ENCODE measurements at regions not wholly inside any gene's neighbourhood (a gene's known extent, or its start where the extent isn't known, plus 50 kb on each side); places are given as distances from the start of the nearest gene placed in this dataset.
"Not testable (repeated sequence)": the region's sequence is repeated elsewhere in the genome, so short reads cannot be mapped to it uniquely, and the experiment has no call there.

DNA sequence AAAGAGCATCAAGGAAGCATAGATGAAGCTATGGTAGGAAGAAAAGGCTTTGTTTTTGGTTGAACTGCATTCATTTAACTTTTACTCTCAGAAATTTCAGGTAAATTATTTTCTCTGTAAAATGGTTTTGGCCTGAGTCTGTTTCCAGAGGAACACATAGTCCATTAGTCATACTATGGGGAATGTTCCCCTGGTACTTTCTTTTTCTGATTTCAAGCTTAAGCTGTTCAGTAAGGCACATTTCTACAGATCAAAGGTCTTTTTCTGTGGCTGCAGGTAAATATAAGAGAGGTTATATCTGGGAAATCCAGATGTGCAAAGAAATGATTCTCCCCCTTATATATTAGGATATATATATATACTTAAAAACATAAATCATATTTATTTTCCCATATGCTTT, 1744.4 kb upstream of the ADGRL3 start:
- intact Hi-C loops (cut with micrococcal nuclease): no loop called here
- no peaks in the 10 kb centered on the region for H3K4me1 ChIP-seq
- H3K27ac ChIP-seq (replicated peaks): no peak overlapping the region
- no peaks in the 10 kb centered on the region for H3K9me3 ChIP-seq (replicated peaks)
- no peak for DNase-seq
- H3K36me3 ChIP-seq: no peaks in the 10 kb centered on the region
- TF ChIP-seq, protein P1, sequence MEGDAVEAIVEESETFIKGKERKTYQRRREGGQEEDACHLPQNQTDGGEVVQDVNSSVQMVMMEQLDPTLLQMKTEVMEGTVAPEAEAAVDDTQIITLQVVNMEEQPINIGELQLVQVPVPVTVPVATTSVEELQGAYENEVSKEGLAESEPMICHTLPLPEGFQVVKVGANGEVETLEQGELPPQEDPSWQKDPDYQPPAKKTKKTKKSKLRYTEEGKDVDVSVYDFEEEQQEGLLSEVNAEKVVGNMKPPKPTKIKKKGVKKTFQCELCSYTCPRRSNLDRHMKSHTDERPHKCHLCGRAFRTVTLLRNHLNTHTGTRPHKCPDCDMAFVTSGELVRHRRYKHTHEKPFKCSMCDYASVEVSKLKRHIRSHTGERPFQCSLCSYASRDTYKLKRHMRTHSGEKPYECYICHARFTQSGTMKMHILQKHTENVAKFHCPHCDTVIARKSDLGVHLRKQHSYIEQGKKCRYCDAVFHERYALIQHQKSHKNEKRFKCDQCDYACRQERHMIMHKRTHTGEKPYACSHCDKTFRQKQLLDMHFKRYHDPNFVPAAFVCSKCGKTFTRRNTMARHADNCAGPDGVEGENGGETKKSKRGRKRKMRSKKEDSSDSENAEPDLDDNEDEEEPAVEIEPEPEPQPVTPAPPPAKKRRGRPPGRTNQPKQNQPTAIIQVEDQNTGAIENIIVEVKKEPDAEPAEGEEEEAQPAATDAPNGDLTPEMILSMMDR (IDR thresholded peaks at IDR 0.05; ENCODE audit: borderline replicate concordance): no peak
- H3K4me3 ChIP-seq: no peak overlapping the region
- no peaks in the 10 kb centered on the region for H3K27me3 ChIP-seq (ENCODE audit: low read depth)

DNA sequence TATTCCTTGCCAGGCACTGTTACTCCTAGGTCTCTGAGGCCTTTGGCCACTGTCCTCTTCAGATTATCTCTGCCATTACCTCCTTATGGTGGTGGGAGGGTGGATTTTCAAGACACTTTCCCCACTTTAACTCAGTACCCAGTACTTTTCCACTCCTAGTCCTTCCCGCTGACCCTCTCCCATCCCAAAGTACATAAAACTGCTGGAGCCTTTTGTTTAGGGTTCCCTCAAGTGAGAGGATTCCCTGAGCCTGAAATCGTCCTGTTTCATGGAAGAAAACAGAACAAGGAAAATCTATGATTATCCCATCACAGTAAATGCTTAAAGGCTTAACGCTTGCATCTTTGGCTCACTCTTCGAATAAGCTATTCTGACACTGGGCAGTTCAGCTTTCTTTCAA, 1742.5 kb upstream of the ADGRL3 start:
- no peak overlapping the region for H3K4me3 ChIP-seq
- no peak for DNase-seq
- no peaks in the 10 kb centered on the region for H3K9me3 ChIP-seq (replicated peaks)
- H3K27ac ChIP-seq (replicated peaks): no peak overlapping the region
- H3K27me3 ChIP-seq (ENCODE audit: low read depth): no peaks in the 10 kb centered on the region
- H3K36me3 ChIP-seq: no peaks in the 10 kb centered on the region
- intact Hi-C loops (cut with micrococcal nuclease): no loop called here
- TF ChIP-seq, protein P1 (IDR thresholded peaks at IDR 0.05; ENCODE audit: borderline replicate concordance): no peak
- H3K4me1 ChIP-seq: no peaks in the 10 kb centered on the region

DNA sequence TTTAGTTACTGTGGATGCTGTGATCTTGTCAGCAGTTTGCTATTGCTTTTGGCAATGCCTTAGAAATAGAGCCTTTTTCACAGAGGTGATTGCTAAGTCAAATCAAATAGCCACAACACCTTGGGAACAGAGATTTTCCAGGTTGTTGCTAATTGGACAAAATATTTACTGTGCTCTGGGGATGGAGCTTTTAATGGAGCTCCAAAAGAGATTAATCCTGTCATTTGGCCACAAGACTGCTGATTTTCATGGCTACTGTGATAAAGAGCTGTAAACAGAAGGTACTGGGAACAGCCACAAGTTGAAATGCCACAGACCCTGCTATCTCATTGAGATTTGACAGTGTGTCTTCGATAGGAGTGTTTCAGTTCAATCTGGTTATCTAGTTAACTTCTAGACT, 1715.2 kb upstream of the ADGRL3 start:
- Histone ChIP-seq H3K36me3 (no peaks in the 10 kb centered on the region), H3K4me1 (no peaks in the 10 kb centered on the region), H3K4me3 (no peak overlapping the region), H3K27ac (replicated peaks) (no peak overlapping the region), H3K9me3 (replicated peaks) (peaks cover 50% of the 10 kb centered on the region), H3K27me3 (ENCODE audit: low read depth) (no peaks in the 10 kb centered on the region)
- intact Hi-C loops (cut with micrococcal nuclease): no loop called here
- TF ChIP-seq, protein P1 (IDR thresholded peaks at IDR 0.05; ENCODE audit: borderline replicate concordance): no peak
- DNase-seq: no peak

DNA sequence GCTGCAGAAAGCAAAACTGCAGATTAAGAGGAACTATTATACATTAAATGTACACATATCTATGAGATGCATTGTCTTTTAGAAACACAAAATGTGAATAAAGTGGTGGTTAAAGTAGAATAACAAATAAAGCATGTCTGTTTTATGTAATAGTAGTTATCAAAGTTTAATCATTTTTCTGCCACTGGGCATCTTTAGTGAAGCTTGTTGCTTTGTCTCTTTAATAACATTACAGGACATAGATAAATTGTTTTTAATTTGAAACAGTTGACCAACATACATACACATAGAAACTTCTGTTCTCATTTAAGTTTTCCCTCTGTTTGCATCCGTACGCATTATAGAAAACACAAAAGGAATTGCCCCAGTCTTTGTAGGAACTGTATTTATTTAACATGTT, 1700.0 kb upstream of the ADGRL3 start:
- H3K4me1 ChIP-seq: no peaks in the 10 kb centered on the region
- H3K27ac ChIP-seq (replicated peaks): no peak overlapping the region
- H3K4me3 ChIP-seq: no peak overlapping the region
- DNase-seq: no peak
- no peaks in the 10 kb centered on the region for H3K27me3 ChIP-seq (ENCODE audit: low read depth)
- TF ChIP-seq, protein P1 (IDR thresholded peaks at IDR 0.05; ENCODE audit: borderline replicate concordance): no peak
- no peaks in the 10 kb centered on the region for H3K9me3 ChIP-seq (replicated peaks)
- intact Hi-C loops (cut with micrococcal nuclease): no loop called here
- H3K36me3 ChIP-seq: no peaks in the 10 kb centered on the region

DNA sequence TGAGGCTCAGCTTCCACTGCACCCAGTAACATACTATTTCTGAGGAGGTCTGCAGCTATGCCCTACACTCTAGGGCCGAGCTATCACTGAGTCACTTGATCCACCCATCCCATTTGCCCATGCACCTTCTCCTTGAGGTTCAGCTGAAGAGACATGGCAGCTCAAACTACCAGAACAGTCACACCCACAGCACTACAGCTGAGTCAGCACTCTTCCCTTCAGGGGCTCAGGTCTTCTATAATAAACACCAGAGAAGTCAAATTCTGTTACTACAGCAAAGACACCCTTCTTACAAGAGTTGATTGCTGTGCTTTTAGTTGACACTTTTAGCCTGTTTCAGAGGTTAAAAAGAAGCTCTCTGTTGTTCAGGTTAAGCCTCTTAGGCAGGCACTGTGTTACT, 1696.4 kb upstream of the ADGRL3 start:
- DNase-seq: no peak
- H3K36me3 ChIP-seq: no peaks in the 10 kb centered on the region
- H3K9me3 ChIP-seq (replicated peaks): no peaks in the 10 kb centered on the region
- no peak overlapping the region for H3K4me3 ChIP-seq
- H3K27ac ChIP-seq (replicated peaks): no peak overlapping the region
- TF ChIP-seq, protein P1 (IDR thresholded peaks at IDR 0.05; ENCODE audit: borderline replicate concordance): no peak
- H3K27me3 ChIP-seq (ENCODE audit: low read depth): no peaks in the 10 kb centered on the region
- intact Hi-C loops (cut with micrococcal nuclease): no loop called here
- no peaks in the 10 kb centered on the region for H3K4me1 ChIP-seq

DNA sequence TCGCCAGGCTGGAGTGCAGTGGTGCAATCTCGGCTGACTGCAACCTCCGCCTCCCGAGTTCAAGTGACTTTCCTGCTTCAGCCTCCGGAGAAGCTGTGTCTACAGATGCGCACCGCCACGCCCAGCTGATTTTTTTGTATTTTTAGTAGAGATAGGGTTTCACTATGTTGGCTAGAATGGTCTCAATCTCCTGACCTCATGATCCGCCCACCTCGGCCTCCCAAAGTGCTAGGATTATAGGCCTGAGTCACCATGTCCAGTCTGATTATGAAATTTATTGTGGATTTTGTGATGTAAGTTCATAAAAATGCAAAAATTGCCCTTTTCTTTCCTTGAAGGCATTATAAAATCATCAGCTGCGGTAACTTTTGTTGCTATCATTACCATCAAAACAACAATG, 1688.3 kb upstream of the ADGRL3 start:
- H3K9me3 ChIP-seq (replicated peaks); intact Hi-C loops (cut with micrococcal nuclease); H3K27me3 ChIP-seq (ENCODE audit: low read depth); H3K27ac ChIP-seq (replicated peaks); H3K4me3 ChIP-seq; H3K4me1 ChIP-seq; H3K36me3 ChIP-seq; DNase-seq: not testable (repeated sequence)

All from left ventricle myocardium inferior (tissue), 1 donor.